Keratinocyte (primary cell): ENCODE measurements at regions not wholly inside any gene's neighbourhood (a gene's known extent, or its start where the extent isn't known, plus 50 kb on each side); places are given as distances from the start of the nearest gene placed in this dataset.

Experiments used
- CTCF ChIP-seq, 3 experiments: IDR thresholded peaks in 1 of 3; conservative IDR thresholded peaks in 1 of 3; optimal IDR thresholded peaks in 1 of 3; 2 replicates in 2 of 3; 3 replicates in 1 of 3; pipeline versions ENCODE3 to v1.5.1; 2011; ENCODE audit warnings: low read length in 3 of 3, mild to moderate bottlenecking in 3 of 3, moderate library complexity in 2 of 3, control low read depth in 1 of 3, inconsistent platforms in 1 of 3; ENCODE audit not compliant: insufficient read depth in 2 of 3; ENCODE audit errors: extremely low read depth in 1 of 3
- EZH2 ChIP-seq: IDR thresholded peaks from one replicate; pipeline ENCODE4 v1.6.1; 2012; ENCODE audit warnings: inconsistent platforms, mild to moderate bottlenecking, low read length, moderate library complexity

- TF ChIP-seq CTCF (optimal IDR thresholded peaks at IDR 0.05 in 1 of 3, IDR thresholded peaks at IDR 0.05 in 1 of 3, conservative IDR thresholded peaks at IDR 0.05 in 1 of 3; ENCODE audit: extremely low read depth in 1 of 3, insufficient read depth in 2 of 3, low read length in 3 of 3), result no peak
- TF ChIP-seq EZH2, result no peak
These were observed 171.3 kb upstream of the PRKCQ start for GRCh38 chr10:6751363-6751762.
